Ovary (tissue), 7 donors: ENCODE measurements at regions not wholly inside any gene's neighbourhood (a gene's known extent, or its start where the extent isn't known, plus 50 kb on each side); places are given as distances from the start of the nearest gene placed in this dataset.

Source experiments
- DNase-seq, 5 donors: peaks; one replicate each; pipeline ENCODE4 v3.0.0-alpha.2; 2019 to 2020
- H3K27ac ChIP-seq, 2 donors: fragments of 200-600 bp; one replicate each; pipeline versions ENCODE4 v1.5.1 to v1.8.0; 2019 to 2022
- H3K27me3 ChIP-seq: fragments of 200-600 bp; one replicate; pipeline ENCODE4 v1.8.0; 2022
- H3K36me3 ChIP-seq: fragments of 200-600 bp; sonication (generic); one replicate; pipeline ENCODE4 v1.5.1; 2019
- H3K4me1 ChIP-seq: one replicate; pipeline ENCODE4 v1.8.1; 2013; ENCODE audit warnings: mild to moderate bottlenecking, moderate library complexity; ENCODE audit not compliant: insufficient read depth
- H3K4me3 ChIP-seq: fragments of 200-600 bp; sonication (generic); one replicate; pipeline ENCODE4 v1.5.1; 2017
- H3K9me3 ChIP-seq, 2 donors: fragments of 200-600 bp in 1 of 2; sonication (generic) in 1 of 2; one replicate each; pipeline versions ENCODE4 v1.5.1 to v1.8.1; 2013 to 2019; ENCODE audit warnings: mild to moderate bottlenecking in 1 of 2, moderate library complexity in 1 of 2
- CTCF ChIP-seq, 3 donors: fragments of 450-650 bp in 2 of 3; fragments of 200-600 bp in 1 of 3; IDR thresholded peaks; one replicate each; pipeline versions ENCODE4 v1.5.1 to v1.8.0; 2016 to 2022; ENCODE audit warnings: antibody characterized with exemption in 3 of 3, mild to moderate bottlenecking in 1 of 3
- EP300 ChIP-seq: sonication (generic); formaldehyde crosslinking; IDR thresholded peaks from one replicate; pipeline ENCODE4 v1.6.1; 2017; ENCODE audit warnings: antibody characterized with exemption
- POLR2A ChIP-seq: fragments of 450-650 bp; IDR thresholded peaks from one replicate; pipeline ENCODE4 v1.6.1; 2017; ENCODE audit warnings: antibody characterized with exemption, mild to moderate bottlenecking, moderate library complexity
- WGBS, 3 donors: extraction: QIAGEN DNeasy Blood & Tissue Kit in 1 of 3; methylation state at CpG; one replicate each; pipeline versions ENCODE4 v1.1.5 to v1.1.7; 2013 to 2017; 5-methylcytosine and 5-hydroxymethylcytosine counted together
- intact Hi-C, 4 donors: fragments of 100-400 bp; cut with DNase I; formaldehyde crosslinking; loops; one replicate each; pipeline versions ENCODE4 v1.11.0 to v1.15.1; 2022 to 2023
- donor health status: DM: no; HTN: no; CAD: no; lungs with moderate emphysema.
- donor health status: DM: no; HTN: no; CAD: no.
- donor health status: Bipolar disorder and iron deficiency.
- donor health status: DM: no; HTN: no; CAD: no.
- donor health status: DM: yes; HTN: yes; CAD: no.

GRCh38 chr5:125550274-125550673 lies 803.8 kb upstream of the ZNF608 start:
- Histone ChIP-seq H3K27me3 (no peaks in the 10 kb centered on the region), H3K9me3 (no peaks in the 10 kb centered on the region), H3K27ac (no peak overlapping the region), H3K4me1 (no peaks in the 10 kb centered on the region), H3K4me3 (no peak overlapping the region), H3K36me3 (no peaks in the 10 kb centered on the region)
- 2 to 7% (median 3%) methylated on average over 2 of the region's 2 CpGs for WGBS, 3 donors
- intact Hi-C loops, result no loop called here
- no peak for TF ChIP-seq EP300
- TF ChIP-seq CTCF (IDR thresholded peaks at IDR 0.05), result no peak
- DNase-seq, result no peak

GRCh38 chr5:125551246-125551645 lies 804.8 kb upstream of the ZNF608 start:
- TF ChIP-seq POLR2A (no peak), EP300 (no peak), CTCF (IDR thresholded peaks at IDR 0.05) (no peak)
- H3K9me3 ChIP-seq, result no peaks in the 10 kb centered on the region
- intact Hi-C loops, result no loop called here
- no peaks in the 10 kb centered on the region for H3K36me3 ChIP-seq
- no peak for DNase-seq
- H3K27me3 ChIP-seq, result no peaks in the 10 kb centered on the region
- H3K4me3 ChIP-seq, result no peak overlapping the region
- no peaks in the 10 kb centered on the region for H3K4me1 ChIP-seq
- no peak overlapping the region for H3K27ac ChIP-seq

GRCh38 chr5:125551797-125552196 lies 805.4 kb upstream of the ZNF608 start:
- H3K4me1 ChIP-seq, result no peaks in the 10 kb centered on the region
- intact Hi-C loops, result no loop called here
- DNase-seq, result no peak
- no peak overlapping the region for H3K27ac ChIP-seq
- H3K36me3 ChIP-seq, result no peaks in the 10 kb centered on the region
- no peaks in the 10 kb centered on the region for H3K9me3 ChIP-seq
- no peaks in the 10 kb centered on the region for H3K27me3 ChIP-seq
- H3K4me3 ChIP-seq, result no peak overlapping the region
- TF ChIP-seq EP300, result no peak
- TF ChIP-seq CTCF (IDR thresholded peaks at IDR 0.05), result no peak
- no peak for TF ChIP-seq POLR2A
- WGBS, 3 donors, result 96 to 98% (median 96%) methylated on average over 4 of the region's 4 CpGs

- H3K27ac ChIP-seq, result no peak overlapping the region
- H3K4me1 ChIP-seq, result no peaks in the 10 kb centered on the region
- no peak for DNase-seq
- H3K4me3 ChIP-seq, result no peak overlapping the region
- TF ChIP-seq CTCF (IDR thresholded peaks at IDR 0.05) (no peak), POLR2A (no peak), EP300 (no peak)
- H3K36me3 ChIP-seq, result no peaks in the 10 kb centered on the region
- no peaks in the 10 kb centered on the region for H3K9me3 ChIP-seq
- H3K27me3 ChIP-seq, result no peaks in the 10 kb centered on the region
- 71 to 89% (median 87%) methylated on average over 1 of the region's 1 CpG for WGBS, 3 donors
- intact Hi-C loops, result no loop called here
Measured at GRCh38 chr5:125552486-125552885, 806.0 kb upstream of the ZNF608 start.

- intact Hi-C loops, result no loop called here
- Histone ChIP-seq H3K27me3 (no peaks in the 10 kb centered on the region), H3K4me1 (no peaks in the 10 kb centered on the region), H3K9me3 (no peaks in the 10 kb centered on the region), H3K27ac (no peak overlapping the region), H3K4me3 (no peak overlapping the region), H3K36me3 (no peaks in the 10 kb centered on the region)
- TF ChIP-seq CTCF (IDR thresholded peaks at IDR 0.05) (no peak), POLR2A (no peak), EP300 (no peak)
- no peak for DNase-seq
- 85 to 92% (median 86%) methylated on average over 2 of the region's 2 CpGs for WGBS, 3 donors
Measured at GRCh38 chr5:125554355-125554754, 807.9 kb upstream of the ZNF608 start.
